ENCODE measurements at regions not wholly inside any gene's neighbourhood (a gene's known extent, or its start where the extent isn't known, plus 50 kb on each side); places are given as distances from the start of the nearest gene placed in this dataset.

- peak; percentile 46 for DNase-seq
Observed at GRCh38 chr20:16801919-16802651, 53.9 kb downstream of the OTOR start.

GRCh38 chr20:16802652-16802935 lies 54.4 kb downstream of the OTOR start:
- DNase-seq, result no peak

DNA sequence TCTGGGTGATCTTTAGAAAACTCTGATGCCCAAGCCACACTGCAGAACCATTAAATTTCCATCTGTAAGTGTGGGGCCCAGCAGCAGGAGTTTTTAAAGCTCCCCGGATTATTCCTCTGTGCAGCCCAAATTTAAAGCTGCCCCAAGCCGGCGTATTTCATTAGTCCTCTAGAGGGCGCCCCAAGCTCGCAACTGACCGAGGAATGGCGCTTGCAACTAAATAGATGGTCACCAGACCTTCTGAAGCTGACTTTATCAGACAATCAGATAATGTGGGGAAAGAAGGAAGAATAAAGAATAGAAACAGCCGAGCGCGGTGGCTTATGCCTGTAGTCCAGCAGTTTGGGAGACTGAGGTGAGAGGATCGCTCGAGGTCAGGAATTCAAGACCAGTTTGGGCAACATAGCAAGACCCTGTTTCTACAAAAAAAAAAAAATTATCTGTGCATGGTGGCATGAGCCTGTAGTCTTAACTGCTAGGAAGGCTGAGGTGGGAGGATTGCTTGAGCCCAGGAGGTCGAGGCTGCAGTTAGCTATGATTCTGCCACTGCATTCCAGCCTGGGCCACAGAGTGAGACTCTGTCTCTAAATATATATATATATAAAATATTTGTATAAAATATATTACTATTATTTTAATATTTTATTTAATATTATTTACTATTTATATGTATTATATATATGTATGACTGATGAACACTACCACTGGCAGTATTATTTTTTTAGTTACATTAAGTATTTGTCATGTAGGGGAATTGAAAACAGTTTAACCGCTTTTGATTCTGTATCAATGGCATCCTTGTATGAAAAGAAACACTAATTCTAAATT lies 56.0 kb downstream of the OTOR start:
- DNase-seq, result peak; percentile 62

DNA sequence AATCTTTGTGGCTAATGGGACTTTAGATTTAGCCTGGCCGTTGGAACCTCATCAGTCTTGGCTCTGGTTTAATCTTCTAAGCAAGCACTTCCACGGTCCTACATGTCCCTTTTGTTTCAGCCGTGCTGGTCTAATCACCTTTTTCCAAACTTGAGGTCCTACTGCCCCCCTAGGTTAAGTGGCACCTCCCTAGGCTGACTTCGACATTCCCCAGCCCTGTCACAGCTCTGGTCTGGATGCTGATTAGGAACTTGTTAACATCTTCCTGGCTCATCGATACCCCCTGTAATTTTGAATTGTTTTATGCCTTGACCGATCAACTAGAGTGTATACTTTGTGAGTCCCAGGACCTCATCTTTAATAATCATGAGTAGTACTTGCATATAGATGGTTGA lies 56.6 kb downstream of the OTOR start:
- DNase-seq, result no peak

DNA sequence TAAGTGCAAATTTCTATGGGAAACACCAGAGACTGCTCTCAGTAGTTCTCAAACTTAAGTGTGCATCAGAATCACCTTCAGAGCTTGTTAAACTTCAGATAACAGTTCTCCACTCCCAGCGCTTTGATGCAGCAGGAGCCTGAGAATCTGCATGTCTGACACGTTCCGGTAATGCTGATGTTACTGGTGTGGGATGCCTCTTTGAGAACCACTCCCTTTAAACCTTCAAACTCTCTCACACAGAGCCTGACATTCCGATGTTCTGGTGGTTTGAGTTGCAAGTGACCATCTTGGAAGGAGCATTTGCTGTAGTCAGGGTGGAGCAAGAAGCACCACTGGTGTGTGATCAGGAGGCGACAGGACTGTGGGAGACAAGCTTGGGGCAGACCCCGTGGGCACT lies 57.9 kb downstream of the OTOR start:
- no peak for DNase-seq

DNA sequence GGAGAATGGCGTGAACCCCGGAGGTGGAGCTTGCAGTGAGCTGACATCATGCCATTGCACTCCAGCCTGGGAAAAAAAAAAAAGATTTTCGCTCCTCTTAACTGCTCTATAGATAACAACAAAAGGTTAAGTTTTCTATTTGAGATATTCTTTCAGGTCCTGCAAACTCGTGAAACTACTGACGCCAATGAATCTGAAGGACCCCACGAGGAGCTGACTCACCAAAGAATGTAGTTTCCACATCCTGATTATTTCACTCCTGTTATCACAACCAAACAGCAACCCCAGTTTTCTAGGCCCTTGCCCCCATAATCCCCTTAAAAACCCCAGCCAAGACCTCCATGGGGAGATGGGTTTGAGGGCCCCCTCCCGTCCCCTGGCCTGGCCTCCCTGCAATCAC lies 58.7 kb downstream of the OTOR start:
- peak; percentile 19 for DNase-seq

DNA sequence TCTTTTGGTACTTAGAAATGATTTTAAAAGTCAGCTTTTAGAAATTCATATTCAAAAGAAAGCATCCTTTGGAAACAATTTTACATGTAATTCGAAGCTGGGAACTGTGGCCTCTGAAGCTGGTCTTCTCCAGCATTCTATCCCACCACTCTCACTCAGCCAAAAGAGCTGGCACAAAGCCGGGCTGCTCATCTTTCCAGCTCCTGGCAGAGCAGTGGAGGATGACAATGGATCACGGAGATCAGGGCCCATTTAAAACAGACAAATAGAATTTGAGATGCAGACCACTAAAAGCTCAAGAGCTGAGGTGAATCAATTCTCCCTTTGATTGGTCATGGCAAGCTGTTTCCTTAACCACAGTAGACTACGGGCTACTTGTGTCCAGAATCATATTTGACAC lies 60.6 kb downstream of the OTOR start:
- no peak for DNase-seq

- DNase-seq, result no peak
Observed at GRCh38 chr20:16810216-16810615, 62.1 kb downstream of the OTOR start.

DNA sequence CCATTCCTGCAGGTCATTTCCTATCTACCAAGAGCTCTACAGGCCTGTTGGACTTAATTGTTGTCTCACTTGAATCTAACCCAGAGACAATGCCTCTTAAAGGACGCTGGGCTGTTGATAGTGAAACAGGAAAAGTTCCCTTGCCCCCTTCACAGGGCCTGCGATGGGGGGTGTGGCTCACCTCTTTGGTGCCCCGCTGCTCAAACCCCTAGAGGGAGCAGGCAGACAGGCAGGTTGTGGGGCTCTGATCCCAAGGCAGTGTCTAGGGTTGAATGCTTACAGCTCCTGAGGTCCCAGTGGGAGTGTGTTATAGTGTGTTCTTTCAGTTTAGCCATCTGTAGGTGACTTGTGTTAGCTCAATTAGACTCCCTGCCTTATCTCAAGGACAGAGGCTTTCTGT lies 68.0 kb downstream of the OTOR start:
- no peak for DNase-seq

DNA sequence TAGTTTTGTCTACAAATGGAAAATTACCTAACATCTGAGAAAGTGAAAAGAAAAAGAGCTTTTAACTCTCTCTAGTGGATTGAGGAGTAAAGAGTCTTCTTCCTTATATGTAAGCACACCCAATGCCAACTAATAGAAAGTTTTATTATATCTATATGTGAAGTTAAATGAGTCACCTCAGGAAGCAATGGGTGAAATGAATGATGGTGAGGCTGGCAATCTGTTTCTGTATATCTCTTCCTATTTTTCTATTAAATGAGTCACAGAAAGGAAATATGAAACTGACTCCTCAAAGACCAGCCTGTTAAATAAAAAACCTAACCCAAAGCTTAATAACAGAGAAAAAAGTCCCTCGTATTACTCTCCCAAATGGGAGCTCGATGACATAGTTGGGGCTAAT lies 71.3 kb downstream of the OTOR start:
- DNase-seq, result peak; percentile 22

GRCh38 chr20:16821211-16822089 lies 73.3 kb downstream of the OTOR start:
- peak; percentile 47 for DNase-seq

DNA sequence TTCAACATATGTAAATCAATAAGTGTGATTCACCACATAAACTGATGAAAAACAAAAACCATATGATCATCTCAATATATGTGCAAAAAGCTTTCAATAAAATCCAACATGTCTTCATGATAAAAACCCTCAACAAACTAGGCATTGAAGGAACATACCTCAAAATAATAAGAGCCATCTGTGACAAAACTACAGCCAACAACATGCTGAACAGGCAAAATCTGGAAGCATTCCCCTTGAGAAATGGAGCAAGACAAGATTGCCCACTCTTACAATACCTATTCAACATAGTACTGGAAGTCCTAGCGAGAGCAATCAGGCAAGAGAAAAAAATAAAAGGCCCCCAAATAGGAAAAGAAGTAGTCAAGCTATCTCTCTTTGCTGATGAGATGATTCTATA lies 76.5 kb downstream of the OTOR start:
- DNase-seq, result no peak

GRCh38 chr20:16828666-16829305 lies 80.6 kb downstream of the OTOR start:
- DNase-seq, result no peak

GRCh38 chr20:16835690-16836089 lies 87.5 kb downstream of the OTOR start:
- peak; percentile 80 for DNase-seq

DNA sequence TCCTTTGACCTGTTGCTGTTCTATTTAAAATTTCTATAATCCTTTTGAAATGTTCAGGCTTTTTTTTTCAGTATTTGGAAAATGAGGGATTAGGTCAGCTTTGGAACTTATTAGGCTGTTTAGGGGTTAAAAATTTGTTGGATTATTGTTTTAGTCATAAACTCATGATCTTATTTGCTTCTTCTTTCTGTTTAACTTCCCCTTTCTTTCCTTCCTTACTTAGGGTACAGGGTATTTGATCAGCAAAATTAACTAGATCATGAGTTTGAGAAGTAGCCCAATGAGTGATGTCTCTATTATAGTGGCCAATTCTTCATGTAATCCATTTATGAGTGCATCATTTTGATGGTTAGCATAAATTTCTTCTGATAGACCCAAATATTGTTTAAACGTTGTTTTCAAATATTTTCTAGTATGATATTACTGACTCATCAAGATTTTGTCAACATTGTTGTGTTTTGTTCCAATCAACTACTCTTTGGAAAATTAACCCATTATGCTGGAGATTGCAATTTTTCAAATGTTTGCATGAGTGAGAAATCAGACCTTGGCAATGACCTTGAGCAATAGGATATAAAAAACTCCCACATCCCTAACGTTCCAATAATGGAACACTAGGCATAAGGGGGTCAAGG lies 94.4 kb downstream of the OTOR start:
- no peak for DNase-seq

DNA sequence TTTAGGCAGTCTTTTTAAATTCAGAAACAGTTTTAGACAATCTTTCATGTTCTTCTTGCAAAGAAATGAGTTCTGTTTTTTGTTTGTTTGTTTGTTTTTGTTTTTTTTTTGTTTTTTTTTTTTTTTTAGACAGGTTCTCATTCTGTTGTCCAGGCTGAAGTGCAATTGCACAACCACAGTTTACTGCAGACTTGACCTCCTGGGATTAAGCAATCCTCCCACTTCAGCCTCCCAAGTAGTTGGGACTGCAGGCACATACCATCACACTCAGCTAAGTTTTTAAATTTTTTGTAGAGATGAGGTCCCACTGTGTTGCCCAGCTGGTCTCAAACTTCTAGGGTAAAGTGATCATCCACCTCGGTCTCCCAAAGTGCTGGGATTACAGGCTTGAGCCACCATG lies 96.2 kb downstream of the OTOR start:
- DNase-seq, result peak; percentile 10

- DNase-seq, result peak; percentile 89
Observed at GRCh38 chr20:16846006-16846405, 97.8 kb downstream of the OTOR start.

DNA sequence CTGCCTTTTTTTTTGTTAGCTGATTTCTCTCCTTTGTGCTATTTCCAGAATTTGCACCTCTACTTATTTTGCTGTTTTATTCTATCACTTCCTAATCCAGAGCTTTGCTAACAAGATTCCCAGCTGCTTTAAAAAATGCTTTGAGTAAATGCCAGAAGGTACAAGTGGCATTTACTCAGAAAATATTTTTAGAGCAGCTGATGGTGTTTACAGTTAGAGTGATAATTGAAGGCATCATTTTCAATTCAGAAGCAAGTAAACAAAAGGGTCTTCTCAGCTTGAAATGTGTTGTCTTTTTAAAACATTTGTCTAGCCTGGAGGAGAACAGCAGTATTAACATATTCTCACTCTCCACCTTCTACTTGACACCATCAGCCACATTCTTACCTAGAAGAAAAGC lies 99.9 kb downstream of the OTOR start:
- DNase-seq, result no peak

GRCh38 chr20:16848526-16848925 lies 100.4 kb downstream of the OTOR start:
- no peak for DNase-seq

DNA sequence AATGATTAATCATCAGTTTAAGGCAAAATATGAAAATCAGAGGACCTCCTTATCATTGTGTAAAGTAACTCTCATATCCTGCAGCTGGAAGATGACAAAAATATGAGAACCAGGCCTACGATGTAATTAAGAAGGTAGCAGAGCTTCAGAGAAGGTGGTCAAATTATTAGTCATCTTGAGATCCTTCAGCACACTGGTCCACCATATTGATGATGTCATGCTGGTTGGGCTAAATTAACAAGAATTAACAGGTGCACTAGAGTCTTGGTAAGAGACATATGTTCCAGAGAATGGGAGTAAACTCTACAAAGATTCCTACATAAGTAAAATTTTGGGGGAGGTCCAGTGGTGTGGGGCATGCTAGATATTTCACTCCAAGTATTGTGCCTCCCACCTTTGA lies 112.8 kb downstream of the OTOR start:
- DNase-seq, result no peak

DNA sequence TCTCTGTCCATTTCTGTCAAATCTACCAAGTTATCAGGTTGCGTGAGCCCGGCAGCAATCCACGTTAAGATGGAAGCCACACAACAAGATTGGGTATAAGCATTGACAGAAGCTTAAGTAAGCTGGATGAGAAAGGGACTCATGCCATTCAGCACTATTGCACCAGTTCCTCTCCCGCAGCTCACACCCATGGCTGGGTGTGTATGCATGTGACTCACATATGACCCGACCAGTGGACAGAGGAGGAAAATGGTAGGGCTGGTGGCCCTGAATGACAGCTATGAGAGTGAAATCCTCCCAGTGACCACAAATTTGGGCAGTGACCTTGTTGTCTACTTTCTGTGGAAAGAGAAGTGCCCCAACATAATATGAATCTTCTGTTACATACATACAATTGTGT lies 113.5 kb downstream of the OTOR start:
- no peak for DNase-seq

DNA sequence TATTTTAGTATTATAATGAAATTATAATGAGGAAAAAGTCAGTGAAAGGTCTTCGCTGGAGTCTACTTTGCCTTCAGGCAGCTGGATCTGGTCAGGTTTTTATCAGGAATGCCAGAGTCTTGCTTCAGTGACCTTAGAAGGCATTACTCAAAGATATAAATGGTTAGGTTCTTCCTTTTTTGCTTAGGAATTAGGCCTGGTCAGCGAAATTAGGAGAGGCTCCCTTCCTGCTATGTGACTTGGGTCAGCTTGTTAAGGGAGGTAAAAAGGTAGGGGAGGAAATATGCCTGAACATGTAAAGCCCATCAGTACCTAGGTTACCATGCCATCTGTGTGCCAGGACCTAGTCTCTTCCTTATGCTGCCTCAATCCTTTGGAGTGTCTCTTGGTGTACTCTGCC lies 115.1 kb downstream of the OTOR start:
- no peak for DNase-seq
